Stimulated activated effector memory CD8-positive, alpha-beta T cell treated with anti-CD3 and anti-CD28 coated beads, Interleukin-12 subunit alpha, Interleukin-12 subunit beta, amount 100 ng/mL, for 72 hours (primary cell): ENCODE measurements at regions not wholly inside any gene's neighbourhood (a gene's known extent, or its start where the extent isn't known, plus 50 kb on each side); places are given as distances from the start of the nearest gene placed in this dataset.

ENCODE experiments used
- ATAC-seq: fragments of 150-1000 bp; cut with Tn5 transposase; 2 replicates; pipeline ENCODE4 v1.10.0; 2021
- DNase-seq, 2 donors: peaks; one replicate each; pipeline ENCODE4 v3.0.0; 2021 to 2022; ENCODE audit warnings: low spot score in 2 of 2
- H3K27ac Mint-ChIP-seq: one replicate; pipeline ENCODE4 v1.8.0; 2022; ENCODE audit warnings: mild to moderate bottlenecking, mixed read lengths
- H3K36me3 Mint-ChIP-seq: one replicate; pipeline ENCODE4 v1.8.0; 2022; ENCODE audit warnings: mild to moderate bottlenecking, mixed read lengths
- H3K4me1 Mint-ChIP-seq: one replicate; pipeline ENCODE4 v1.8.0; 2022; ENCODE audit warnings: mixed read lengths
- H3K4me3 Mint-ChIP-seq: one replicate; pipeline ENCODE4 v1.8.0; 2022; ENCODE audit warnings: mild to moderate bottlenecking, mixed read lengths
- H3K9me3 Mint-ChIP-seq: one replicate; pipeline ENCODE4 v1.8.0; 2022; ENCODE audit warnings: mixed read lengths

DNA sequence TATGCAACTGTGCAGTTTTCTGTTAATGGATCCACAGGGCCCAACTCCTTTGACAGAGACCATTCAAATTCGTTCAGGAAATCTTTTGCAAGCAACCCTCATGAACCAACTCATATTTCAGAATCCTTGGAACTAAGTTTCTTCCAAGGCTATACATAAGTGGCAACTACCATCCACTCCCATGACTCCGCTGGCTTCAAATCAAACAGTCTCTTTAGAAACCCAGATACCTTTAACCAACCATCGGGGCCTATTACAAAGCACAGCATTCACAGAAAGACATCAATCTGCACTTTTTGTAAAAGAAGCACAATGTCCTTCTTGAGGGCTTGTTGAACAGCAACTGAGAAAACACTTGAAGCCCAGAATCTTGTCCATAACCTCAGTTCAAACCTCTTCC lies 526.9 kb downstream of the DTWD2 start:
- H3K4me1 Mint-ChIP-seq = no peaks in the 10 kb centered on the region
- DNase-seq (no peak), ATAC-seq (no peak)
- H3K27ac Mint-ChIP-seq = no peak overlapping the region
- no peaks in the 10 kb centered on the region for H3K36me3 Mint-ChIP-seq
- H3K4me3 Mint-ChIP-seq = no peak overlapping the region
- H3K9me3 Mint-ChIP-seq = peaks cover 5% of the 10 kb centered on the region

DNA sequence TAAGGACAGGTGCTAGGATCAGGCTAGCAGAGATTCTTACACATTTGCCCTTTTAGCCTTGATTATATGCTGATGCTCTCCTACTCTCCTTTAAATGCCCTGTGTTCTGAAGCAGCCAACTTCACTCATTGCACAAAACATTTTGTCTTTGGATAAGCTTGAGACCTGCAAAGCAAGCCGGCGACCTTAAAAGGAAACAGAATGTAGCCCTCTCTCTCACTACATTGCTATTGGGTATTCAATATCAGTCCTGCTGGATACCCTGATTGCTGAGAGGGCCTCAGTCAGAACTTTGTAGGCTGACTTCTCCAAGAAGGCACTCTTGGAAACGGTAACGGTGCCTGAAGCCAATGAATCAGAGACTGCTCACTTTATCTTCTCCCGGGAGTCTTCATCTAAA lies 528.9 kb downstream of the DTWD2 start:
- Mint-ChIP-seq H3K9me3 (peaks cover 5% of the 10 kb centered on the region), H3K36me3 (no peaks in the 10 kb centered on the region), H3K4me3 (no peak overlapping the region), H3K4me1 (no peaks in the 10 kb centered on the region), H3K27ac (no peak overlapping the region)
- DNase-seq (no peak), ATAC-seq (no peak)

DNA sequence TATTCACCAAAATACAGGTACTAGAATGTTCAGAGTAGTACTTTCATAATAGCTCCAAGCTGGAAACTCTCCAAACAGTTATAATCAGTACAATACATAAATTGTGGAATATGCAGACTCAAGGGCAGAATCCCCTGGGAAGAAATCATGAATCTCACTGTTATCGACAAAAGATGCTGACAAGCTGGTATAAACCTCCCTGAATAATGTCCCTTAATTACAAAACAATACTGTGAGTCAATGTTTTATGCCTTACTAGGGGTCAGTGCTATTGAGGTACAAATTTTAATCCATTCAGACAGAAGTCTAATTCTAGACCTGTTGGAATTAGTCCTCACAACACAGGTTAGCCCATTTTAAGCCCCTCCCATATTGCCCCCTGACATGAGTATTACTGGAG lies 532.3 kb downstream of the DTWD2 start:
- Mint-ChIP-seq H3K4me1 (no peaks in the 10 kb centered on the region), H3K36me3 (no peaks in the 10 kb centered on the region), H3K27ac (no peak overlapping the region), H3K9me3 (no peaks in the 10 kb centered on the region), H3K4me3 (no peak overlapping the region)
- no peak for DNase-seq
- no peak for ATAC-seq

DNA sequence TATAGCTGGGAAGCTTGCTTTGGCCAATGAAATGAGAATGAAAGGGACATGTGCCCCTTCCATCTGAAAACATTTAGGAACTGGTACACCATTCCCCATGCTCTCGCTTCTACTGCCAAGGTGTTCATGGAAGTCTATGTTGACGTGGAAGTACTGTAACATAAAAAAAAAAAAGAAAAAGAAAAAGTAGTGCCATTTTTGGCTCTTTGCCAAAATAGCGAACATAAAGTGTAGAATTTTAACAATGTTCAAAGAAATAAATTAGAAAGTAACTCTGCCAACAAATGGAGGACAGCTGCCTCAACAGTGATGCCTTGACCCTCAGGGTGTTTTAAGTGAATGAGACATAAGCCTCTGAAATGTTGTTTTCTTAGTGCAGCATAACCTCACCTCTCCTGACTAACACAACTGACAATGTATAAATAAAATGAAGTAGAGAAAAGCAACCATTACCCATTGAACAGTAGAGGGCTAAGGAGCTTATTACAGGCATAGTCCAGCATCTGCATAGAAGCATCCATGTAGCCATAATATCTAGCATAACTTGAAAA lies 536.6 kb downstream of the DTWD2 start:
- no peaks in the 10 kb centered on the region for H3K9me3 Mint-ChIP-seq
- H3K27ac Mint-ChIP-seq = no peak overlapping the region
- H3K36me3 Mint-ChIP-seq = no peaks in the 10 kb centered on the region
- H3K4me3 Mint-ChIP-seq = no peak overlapping the region
- no peaks in the 10 kb centered on the region for H3K4me1 Mint-ChIP-seq
- DNase-seq (no peak), ATAC-seq (no peak)

DNA sequence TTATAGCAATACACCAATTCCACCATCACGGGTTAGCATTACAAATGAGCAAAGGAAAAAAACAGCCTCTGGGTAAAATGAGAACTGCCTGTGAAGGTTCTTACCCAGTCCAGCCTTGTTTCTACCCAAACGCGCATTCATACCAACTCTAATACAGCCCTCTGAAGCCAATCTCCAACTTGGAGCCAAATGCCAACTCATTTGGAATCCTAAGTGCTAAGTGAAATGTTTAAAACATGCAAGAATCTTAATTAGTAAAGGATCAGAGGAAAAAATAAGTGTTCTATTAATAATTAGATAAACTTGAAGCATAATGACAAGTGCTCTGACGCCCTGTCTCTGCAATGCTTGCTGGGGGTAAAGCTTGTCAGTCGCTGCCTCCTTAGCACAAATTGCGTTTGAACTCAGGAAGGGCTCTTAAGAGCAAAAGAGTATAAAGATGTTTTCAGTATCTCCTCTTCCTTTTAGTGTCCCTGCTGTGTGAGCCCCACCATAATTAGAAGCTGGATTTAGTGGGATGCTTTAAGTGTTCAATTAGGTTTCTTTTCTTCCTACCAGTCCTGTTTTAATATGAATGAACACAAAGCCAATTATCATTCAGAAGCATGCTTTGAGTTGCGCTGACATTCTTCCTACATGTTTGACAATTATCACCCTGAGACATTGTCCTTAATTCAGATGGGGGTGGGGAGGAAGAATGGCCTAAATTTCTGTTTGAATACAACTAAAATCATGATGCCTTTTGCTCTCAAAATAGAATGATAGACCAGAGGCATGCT lies 537.6 kb downstream of the DTWD2 start:
- no peaks in the 10 kb centered on the region for H3K4me1 Mint-ChIP-seq
- no peaks in the 10 kb centered on the region for H3K9me3 Mint-ChIP-seq
- no peak for DNase-seq
- H3K4me3 Mint-ChIP-seq = no peak overlapping the region
- H3K27ac Mint-ChIP-seq = no peak overlapping the region
- no peak for ATAC-seq
- H3K36me3 Mint-ChIP-seq = no peaks in the 10 kb centered on the region

DNA sequence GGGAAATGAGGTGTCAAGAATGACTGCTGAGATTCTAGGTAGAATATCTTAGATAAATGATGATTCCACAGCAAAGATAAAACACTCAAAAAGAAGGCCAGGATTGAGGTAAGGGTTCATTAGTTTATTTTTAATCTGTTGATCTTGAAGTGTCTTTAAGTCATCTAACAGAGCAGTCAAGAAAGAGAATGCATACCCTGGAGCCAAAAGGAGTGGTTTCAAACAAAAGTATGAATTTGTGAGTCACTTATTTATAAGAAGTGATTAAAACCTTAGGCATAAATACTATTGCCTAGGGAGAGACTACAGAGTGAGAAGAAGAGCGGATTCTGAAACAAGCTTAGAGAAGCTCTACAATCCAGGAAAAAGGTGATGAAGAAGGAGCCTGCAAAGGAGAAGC lies 541.0 kb downstream of the DTWD2 start:
- Mint-ChIP-seq H3K27ac (no peak overlapping the region), H3K36me3 (no peaks in the 10 kb centered on the region), H3K4me1 (no peaks in the 10 kb centered on the region), H3K4me3 (no peak overlapping the region), H3K9me3 (no peaks in the 10 kb centered on the region)
- ATAC-seq (no peak), DNase-seq (no peak)

DNA sequence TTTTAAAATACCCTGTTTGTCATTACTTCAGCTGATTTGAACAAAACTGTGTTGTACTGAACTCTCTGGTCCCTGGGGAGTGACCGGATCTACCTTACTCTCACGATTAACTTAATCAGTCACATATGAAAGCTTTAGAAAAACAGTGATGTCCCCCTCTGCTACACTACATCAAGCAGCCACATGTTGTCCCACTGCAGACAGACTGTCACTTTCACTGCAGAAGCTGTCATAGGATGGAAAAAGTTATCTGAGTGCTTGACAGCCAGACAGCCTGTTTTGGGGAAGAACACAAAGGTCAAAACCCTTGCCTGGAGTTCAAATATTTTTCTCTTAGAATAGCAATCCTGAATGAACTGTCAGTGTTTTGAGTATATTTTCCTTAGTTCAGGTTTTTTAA lies 546.4 kb downstream of the DTWD2 start:
- H3K27ac Mint-ChIP-seq = no peak overlapping the region
- peaks cover 4% of the 10 kb centered on the region for H3K9me3 Mint-ChIP-seq
- no peak overlapping the region for H3K4me3 Mint-ChIP-seq
- H3K36me3 Mint-ChIP-seq = no peaks in the 10 kb centered on the region
- ATAC-seq (no peak), DNase-seq (no peak)
- H3K4me1 Mint-ChIP-seq = no peaks in the 10 kb centered on the region

DNA sequence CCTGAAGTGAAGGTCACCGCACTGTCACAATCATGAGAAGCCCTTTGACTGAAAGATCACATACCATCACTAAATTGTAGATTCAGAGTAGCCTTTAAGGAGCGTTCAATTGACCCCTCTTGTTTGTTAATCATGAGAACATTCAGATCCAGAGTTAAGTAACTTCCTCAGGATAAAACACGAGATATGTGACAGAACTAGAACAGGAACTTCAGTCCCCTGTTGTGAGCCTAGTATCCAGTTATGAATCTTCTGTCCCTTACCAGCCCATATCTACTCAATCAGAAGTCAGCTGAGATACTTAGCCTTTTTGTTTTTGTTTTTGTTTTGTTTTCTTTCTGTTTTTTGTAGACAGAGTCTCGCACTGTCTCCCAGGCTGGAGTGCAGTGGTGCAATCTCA lies 547.3 kb downstream of the DTWD2 start:
- Mint-ChIP-seq H3K36me3 (no peaks in the 10 kb centered on the region), H3K27ac (no peak overlapping the region), H3K4me1 (no peaks in the 10 kb centered on the region), H3K4me3 (no peak overlapping the region), H3K9me3 (peaks cover 4% of the 10 kb centered on the region)
- ATAC-seq (no peak), DNase-seq (no peak)

DNA sequence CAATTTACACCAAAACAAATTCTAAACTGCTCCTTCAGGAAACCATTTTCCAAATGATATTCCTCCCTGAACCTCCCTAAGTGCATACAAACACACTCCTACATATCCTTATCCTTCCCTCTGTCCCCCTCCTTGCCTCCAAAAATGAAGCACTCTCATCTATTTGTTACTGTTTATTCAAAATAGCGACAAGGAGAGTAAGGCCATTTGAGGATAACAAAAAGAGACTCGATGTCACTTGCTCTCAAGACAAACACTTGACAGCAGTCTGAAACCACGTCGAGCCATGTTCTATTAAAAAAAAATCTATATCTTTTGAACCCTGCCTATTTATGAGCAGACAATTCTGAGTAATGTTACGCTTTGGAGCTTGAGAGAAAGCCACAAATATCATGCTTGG lies 547.9 kb downstream of the DTWD2 start:
- H3K9me3 Mint-ChIP-seq = peaks cover 4% of the 10 kb centered on the region
- no peaks in the 10 kb centered on the region for H3K36me3 Mint-ChIP-seq
- no peak for DNase-seq
- no peaks in the 10 kb centered on the region for H3K4me1 Mint-ChIP-seq
- ATAC-seq = no peak
- no peak overlapping the region for H3K4me3 Mint-ChIP-seq
- H3K27ac Mint-ChIP-seq = no peak overlapping the region

DNA sequence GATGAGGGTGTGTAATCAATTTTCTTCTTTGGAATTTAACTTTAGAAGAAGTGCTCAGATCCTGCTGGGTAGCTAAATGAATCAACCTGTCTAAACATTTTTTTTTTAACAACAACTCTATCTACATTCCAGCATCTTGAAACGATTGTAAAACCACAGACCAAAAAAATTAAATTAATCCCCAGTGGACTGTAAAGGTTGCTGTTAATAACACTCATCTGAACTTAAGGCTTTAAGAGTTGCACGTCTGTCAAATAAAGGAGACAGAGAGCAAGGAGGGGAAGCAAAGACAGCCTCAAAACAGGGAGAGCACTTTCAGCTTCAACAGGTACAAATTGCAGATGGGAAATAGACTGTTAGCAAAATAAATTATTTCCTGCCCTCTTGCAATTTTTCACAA lies 548.5 kb downstream of the DTWD2 start:
- no peak for ATAC-seq
- no peak overlapping the region for H3K4me3 Mint-ChIP-seq
- no peaks in the 10 kb centered on the region for H3K4me1 Mint-ChIP-seq
- no peak for DNase-seq
- H3K9me3 Mint-ChIP-seq = peaks cover 4% of the 10 kb centered on the region
- H3K27ac Mint-ChIP-seq = no peak overlapping the region
- H3K36me3 Mint-ChIP-seq = no peaks in the 10 kb centered on the region

DNA sequence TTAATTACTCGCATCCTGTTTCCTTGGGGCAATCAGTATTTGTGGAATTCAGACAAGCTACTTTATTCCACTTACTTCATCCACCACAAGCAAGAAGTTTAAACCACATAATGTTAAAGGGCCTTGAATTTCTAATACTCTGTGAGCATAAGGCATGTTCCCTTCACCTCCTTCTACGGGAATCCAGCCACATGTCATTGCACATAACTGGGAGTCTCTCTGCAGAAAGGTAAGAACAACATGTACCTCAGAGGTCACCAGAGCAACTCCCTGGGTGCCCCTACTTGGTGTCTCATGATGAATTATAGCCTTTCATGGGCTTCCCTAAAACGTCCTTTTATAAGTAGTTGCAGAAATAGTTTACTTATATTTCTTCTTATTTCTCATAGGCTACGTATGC lies 553.2 kb downstream of the DTWD2 start:
- H3K36me3 Mint-ChIP-seq = no peaks in the 10 kb centered on the region
- ATAC-seq (no peak), DNase-seq (no peak)
- peaks cover 4% of the 10 kb centered on the region for H3K9me3 Mint-ChIP-seq
- H3K4me1 Mint-ChIP-seq = no peaks in the 10 kb centered on the region
- no peak overlapping the region for H3K27ac Mint-ChIP-seq
- no peak overlapping the region for H3K4me3 Mint-ChIP-seq

DNA sequence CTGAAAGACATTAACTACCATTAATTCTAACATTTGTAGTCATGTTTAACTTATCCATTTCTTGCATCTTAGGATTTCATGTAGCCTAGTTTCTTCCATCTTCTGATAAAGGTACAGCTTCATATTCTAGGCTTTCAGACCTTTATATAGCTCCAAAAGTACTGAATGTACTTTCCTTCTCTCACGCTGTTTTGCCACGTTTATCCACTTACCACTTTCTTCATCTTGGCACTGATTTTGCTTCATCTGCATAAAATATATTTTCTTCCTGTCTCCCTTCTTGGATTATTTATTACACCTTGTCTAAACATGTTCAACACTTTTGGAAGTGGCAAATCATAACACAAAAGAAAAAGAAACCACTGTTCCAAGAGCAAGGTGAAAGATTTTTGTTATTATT lies 553.8 kb downstream of the DTWD2 start:
- no peak overlapping the region for H3K27ac Mint-ChIP-seq
- ATAC-seq (no peak), DNase-seq (no peak)
- H3K4me3 Mint-ChIP-seq = no peak overlapping the region
- H3K36me3 Mint-ChIP-seq = no peaks in the 10 kb centered on the region
- no peaks in the 10 kb centered on the region for H3K4me1 Mint-ChIP-seq
- H3K9me3 Mint-ChIP-seq = peaks cover 4% of the 10 kb centered on the region

DNA sequence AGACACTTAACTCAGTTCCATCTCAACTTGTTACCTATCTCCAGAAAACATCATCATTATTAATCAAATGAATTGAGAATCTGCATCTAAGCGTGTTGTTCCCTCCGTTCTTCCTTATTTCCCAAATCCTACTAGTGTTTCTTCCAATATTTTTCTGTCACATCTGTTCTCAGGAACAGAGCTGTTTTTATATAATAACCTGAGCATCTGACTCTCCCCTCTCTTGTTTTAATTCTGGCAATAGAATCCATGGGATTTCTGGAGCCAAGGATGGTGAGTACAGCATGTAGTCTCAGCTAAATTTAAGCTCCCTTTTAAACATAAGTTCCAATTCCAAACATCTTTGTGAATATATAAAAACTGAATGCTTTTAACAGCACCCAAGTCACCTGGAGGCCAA lies 558.3 kb downstream of the DTWD2 start:
- peaks cover 12% of the 10 kb centered on the region for H3K9me3 Mint-ChIP-seq
- H3K4me3 Mint-ChIP-seq = no peak overlapping the region
- no peaks in the 10 kb centered on the region for H3K4me1 Mint-ChIP-seq
- no peak for DNase-seq
- H3K27ac Mint-ChIP-seq = no peak overlapping the region
- no peaks in the 10 kb centered on the region for H3K36me3 Mint-ChIP-seq
- ATAC-seq = no peak

DNA sequence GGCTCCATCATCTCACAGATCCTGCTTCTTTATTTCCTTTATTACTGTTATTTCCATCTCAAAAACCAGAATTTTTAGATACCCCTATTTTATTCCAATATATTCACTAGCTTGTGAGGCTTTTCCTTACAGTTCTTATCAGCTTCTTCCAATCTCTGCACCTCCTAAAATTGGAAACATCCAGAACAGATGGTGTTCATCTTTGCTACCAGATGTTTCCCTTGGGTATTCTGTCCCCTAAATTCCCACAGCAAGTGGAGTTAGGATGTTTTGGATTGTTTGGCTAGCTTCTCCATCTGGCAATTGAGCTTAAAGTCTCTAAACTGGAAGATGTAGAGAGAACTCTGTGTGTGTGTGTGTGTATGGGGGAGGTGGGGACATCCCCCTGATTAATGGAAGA lies 580.4 kb downstream of the DTWD2 start:
- Mint-ChIP-seq H3K4me1 (no peaks in the 10 kb centered on the region), H3K9me3 (peaks cover 4% of the 10 kb centered on the region), H3K4me3 (no peak overlapping the region), H3K27ac (no peak overlapping the region), H3K36me3 (no peaks in the 10 kb centered on the region)
- DNase-seq = no peak
- no peak for ATAC-seq

DNA sequence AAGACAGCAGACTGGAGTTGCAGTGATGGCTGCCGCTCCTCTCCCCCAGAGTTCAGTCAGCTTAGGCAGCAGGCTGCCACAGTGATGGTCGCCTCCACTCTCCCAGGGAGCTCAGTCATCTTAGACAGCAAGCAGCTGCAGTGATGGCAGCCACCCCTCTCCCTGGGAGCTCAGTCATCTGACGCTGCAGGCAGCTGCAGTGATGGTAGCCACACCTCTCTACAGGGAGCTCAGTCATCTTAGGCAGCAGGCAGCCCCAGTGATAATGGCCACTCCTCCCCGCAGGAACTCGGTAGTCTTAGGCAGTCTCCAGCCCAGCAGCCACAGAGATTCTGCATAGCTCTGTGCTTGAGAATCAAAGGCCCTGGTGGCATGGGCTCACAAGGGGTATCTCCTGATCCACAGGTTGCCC lies 582.7 kb downstream of the DTWD2 start:
- Mint-ChIP-seq H3K4me1 (no peaks in the 10 kb centered on the region), H3K9me3 (peaks cover 4% of the 10 kb centered on the region), H3K4me3 (no peak overlapping the region), H3K27ac (no peak overlapping the region), H3K36me3 (no peaks in the 10 kb centered on the region)
- ATAC-seq (peak; percentile 40), DNase-seq (no peak)

DNA sequence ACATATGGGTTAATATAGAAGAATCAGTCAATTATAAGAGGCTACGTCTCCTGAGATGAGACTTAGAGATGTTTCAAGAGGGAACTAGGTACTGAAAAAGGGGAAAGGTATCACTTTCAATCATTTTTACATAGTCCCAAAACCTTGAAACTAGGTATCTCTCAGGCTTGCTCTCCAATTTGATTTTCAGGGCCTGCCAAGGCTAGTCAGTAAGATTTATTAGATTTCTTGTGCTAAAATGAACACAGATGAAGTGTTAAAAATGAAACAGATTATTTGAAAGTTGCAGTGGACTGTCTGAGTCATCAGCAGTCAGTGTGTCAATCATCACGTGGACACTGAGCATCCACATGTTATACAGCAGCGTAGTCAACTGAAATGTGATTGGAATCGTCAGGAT lies 591.1 kb downstream of the DTWD2 start:
- DNase-seq (no peak), ATAC-seq (no peak)
- H3K9me3 Mint-ChIP-seq = peaks cover 7% of the 10 kb centered on the region
- no peaks in the 10 kb centered on the region for H3K36me3 Mint-ChIP-seq
- no peaks in the 10 kb centered on the region for H3K4me1 Mint-ChIP-seq
- no peak overlapping the region for H3K27ac Mint-ChIP-seq
- no peak overlapping the region for H3K4me3 Mint-ChIP-seq
